Retinal pigment epithelial cell (primary cell): ENCODE measurements at regions not wholly inside any gene's neighbourhood (a gene's known extent, or its start where the extent isn't known, plus 50 kb on each side); places are given as distances from the start of the nearest gene placed in this dataset.

Experiments
- DNase-seq: peaks from one replicate; pipeline ENCODE4 v3.0.0-alpha.2; 2010; ENCODE audit warnings: low read depth
- H3K4me3 ChIP-seq: 2 replicates; pipeline ENCODE4 v1.5.1; 2011; ENCODE audit warnings: mild to moderate bottlenecking, low read length, control low read depth, moderate library complexity
- TF ChIP-seq, protein P1 (sequence below): conservative IDR thresholded peaks from 2 replicates; pipeline ENCODE4 v1.5.1; 2011; ENCODE audit warnings: low read depth, low read length, control low read depth, inconsistent platforms

DNA sequence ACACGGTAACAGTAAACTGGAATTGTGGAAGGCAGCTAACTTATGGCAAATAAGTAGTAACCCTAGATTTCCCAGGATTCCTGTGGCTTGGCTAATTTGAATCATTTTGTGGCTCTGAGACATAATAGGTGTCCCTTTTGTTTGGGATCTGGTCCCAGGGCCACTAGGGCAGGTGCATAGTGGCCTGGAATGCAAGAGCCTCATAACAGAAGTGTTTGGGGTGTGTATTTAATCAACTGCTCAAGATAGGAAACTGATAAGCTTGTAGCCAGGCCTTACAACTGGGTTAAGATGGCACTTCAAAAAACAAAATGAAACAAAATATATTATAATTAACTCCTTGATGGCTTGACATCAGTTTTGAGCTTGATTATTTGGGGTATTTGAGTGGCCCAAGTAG, 541.8 kb downstream of the ETV1 start:
- TF ChIP-seq, protein P1, sequence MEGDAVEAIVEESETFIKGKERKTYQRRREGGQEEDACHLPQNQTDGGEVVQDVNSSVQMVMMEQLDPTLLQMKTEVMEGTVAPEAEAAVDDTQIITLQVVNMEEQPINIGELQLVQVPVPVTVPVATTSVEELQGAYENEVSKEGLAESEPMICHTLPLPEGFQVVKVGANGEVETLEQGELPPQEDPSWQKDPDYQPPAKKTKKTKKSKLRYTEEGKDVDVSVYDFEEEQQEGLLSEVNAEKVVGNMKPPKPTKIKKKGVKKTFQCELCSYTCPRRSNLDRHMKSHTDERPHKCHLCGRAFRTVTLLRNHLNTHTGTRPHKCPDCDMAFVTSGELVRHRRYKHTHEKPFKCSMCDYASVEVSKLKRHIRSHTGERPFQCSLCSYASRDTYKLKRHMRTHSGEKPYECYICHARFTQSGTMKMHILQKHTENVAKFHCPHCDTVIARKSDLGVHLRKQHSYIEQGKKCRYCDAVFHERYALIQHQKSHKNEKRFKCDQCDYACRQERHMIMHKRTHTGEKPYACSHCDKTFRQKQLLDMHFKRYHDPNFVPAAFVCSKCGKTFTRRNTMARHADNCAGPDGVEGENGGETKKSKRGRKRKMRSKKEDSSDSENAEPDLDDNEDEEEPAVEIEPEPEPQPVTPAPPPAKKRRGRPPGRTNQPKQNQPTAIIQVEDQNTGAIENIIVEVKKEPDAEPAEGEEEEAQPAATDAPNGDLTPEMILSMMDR = no peak
- no peak for DNase-seq
- no peak overlapping the region for H3K4me3 ChIP-seq

DNA sequence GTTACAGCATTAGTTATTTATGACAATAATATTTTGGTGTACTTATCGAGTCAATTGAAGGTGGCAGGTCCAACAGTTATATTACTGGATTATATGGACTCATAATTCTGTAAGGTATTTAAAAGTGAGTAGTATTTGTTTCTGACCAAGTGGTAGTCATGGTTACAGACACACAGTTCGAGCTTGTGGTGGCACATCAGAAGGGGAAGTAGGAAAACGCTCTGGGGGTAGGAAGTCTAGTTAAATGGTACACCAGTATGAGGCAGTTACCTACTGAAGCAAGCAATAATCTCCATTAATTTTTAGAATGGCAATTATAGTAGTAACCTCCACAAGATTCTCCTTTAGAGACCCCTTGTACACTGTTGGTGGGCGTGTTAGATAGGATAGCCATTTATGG, 541.2 kb downstream of the ETV1 start:
- H3K4me3 ChIP-seq = no peak overlapping the region
- no peak for DNase-seq
- TF ChIP-seq, protein P1 = no peak

DNA sequence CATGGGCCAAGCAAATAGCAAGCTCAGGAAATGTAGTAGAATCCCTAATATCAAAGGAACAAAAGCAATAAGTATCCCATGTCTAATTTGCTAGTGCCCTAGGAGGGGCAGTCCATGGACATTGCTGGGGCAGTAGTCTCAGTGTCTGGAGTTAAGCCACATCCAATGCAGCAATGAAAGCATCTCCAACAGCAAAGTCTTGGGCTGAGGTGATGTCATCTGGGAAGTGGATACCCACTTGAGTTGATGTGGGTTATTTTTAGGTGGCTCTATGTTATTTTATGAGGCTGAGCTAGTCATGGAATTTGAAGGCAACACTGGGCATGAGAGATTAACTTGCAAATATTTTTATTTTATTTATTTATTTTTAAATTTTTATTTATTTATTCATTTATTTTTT, 540.0 kb downstream of the ETV1 start:
- H3K4me3 ChIP-seq = no peak overlapping the region

DNA sequence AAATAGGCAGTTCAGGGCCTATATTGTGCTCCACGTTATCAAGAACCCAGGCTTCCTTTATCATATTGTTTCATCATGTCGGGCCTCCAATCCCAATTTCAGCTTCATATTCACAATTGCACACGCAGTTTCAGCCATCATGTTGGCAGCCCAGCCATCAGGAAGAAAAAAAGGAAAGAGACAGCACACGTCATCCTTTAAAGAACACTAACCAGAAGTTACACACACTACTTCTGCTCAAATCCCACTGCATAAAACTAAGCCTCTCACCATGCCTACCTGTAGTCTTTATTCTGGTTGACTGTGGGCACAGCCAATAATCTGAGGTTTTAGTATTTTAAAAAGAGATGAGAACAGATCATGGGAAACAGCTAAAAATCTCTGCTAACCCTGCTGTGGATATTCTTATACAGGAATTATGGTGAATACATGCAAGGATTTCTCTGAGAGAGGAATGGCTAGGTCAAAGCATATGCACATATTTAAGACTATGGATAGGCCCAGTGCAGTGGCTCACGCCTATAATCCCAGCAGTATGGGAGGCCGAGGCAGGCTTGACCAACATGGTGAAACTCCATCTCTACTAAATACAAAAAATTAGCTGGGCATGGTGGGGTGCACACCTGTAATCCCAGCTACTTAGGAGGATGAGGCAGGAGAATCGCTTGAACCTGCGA, 534.4 kb downstream of the ETV1 start:
- TF ChIP-seq, protein P1 = no peak
- H3K4me3 ChIP-seq = no peak overlapping the region
- DNase-seq = no peak

More for the DNA sequence above, 540.0 kb downstream of the ETV1 start:
- no peak for DNase-seq
- TF ChIP-seq, protein P1 = no peak

GRCh38 chr7:13457790-13458189, 531.7 kb downstream of the ETV1 start:
- DNase-seq = no peak
- TF ChIP-seq, protein P1 = no peak
- no peak overlapping the region for H3K4me3 ChIP-seq

DNA sequence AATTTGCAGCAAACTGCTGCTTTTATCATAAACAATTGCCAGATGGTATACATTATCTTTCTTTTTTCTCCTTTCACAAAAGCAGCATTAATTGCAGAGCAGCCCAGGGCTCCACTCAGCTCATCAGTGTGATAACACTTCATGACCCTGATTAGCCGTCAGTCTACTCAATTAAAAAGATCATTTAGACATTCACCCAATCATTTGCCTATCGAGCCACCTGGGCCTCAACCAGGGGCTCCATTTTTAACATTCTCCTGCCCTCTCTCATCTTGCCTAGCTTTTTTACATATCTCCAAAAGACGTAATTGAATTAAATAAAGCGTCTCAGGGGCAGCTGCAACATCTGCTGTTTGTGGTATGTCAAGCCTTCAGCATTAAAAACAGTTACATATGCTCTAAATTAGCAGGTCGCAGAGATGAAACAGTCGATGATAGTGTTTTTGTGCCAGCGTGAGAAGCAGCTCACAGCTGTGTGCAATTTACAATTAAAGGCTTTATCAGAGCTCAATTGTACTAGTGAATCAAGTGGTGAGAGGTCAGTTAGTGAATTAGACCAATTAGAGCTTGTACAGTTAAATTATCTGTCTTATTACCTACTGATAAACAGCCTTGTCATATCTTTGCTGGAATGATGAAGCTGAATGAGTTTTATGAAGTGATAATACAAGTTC, 522.5 kb downstream of the ETV1 start:
- DNase-seq = no peak

More for the DNA sequence above, 522.5 kb downstream of the ETV1 start:
- no peak overlapping the region for H3K4me3 ChIP-seq
- TF ChIP-seq, protein P1 = no peak
